AG04450 (cell line): ENCODE measurements at regions not wholly inside any gene's neighbourhood (a gene's known extent, or its start where the extent isn't known, plus 50 kb on each side); places are given as distances from the start of the nearest gene placed in this dataset.

Experiments used
- CTCF ChIA-PET: fragments of 300-600, 350-600 bp; formaldehyde crosslinking; extraction: SDS; loops from one replicate; lab custom pipeline; 2022; ENCODE audit warnings: antibody characterized with exemption, inconsistent platforms; lab: Charles Lee
- POLR2A ChIA-PET: fragments of 350-600 bp; formaldehyde crosslinking; extraction: SDS; loops from one replicate; lab custom pipeline; 2021; ENCODE audit warnings: antibody characterized with exemption, inconsistent platforms; lab: Yijun Ruan, JAX
- DNase-seq: peaks from one replicate; pipeline ENCODE4 v3.0.0-alpha.2; 2011; ENCODE audit warnings: low read depth, low spot score
- H3K27ac ChIP-seq: one replicate; pipeline ENCODE4 v1.5.1; 2012; ENCODE audit warnings: low read depth, low read length, control low read depth
- H3K27me3 ChIP-seq: one replicate; pipeline ENCODE4 v1.6.0; 2012; ENCODE audit warnings: low read length; ENCODE audit not compliant: control insufficient read depth, insufficient read depth
- H3K4me3 ChIP-seq: 2 replicates; pipeline ENCODE4 v1.5.1; 2011; ENCODE audit warnings: mild to moderate bottlenecking, low read depth, low read length, control low read depth
- H3K9me3 ChIP-seq: 2 replicates; pipeline ENCODE4 v1.5.1; 2012; ENCODE audit warnings: low read length; ENCODE audit not compliant: control insufficient read depth, insufficient read depth
- TF ChIP-seq, protein P1 (sequence below): IDR thresholded peaks from 2 replicates; pipeline ENCODE4 v1.5.1; 2011; ENCODE audit warnings: low read depth, low read length, control low read depth, inconsistent platforms

DNA sequence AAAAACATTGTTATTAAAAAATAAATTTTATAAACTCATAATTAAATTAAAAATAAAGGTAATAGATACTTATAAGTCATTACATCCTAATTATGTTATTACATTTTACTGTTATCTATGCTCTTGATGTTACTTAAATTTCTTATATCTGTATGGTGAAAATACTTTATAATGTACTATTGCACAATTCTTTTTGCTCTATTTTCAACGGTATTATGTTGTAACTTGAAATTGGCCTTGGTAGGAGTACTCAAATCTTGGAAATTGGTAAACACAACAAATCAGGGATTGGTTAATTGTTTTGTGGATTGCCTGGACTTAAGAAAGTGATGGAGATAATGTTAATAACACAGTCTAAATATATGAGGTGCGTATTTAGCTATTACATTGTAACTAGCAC, 273.3 kb downstream of the MDFIC start:
- no peak overlapping the region for H3K27ac ChIP-seq
- no peaks in the 10 kb centered on the region for H3K27me3 ChIP-seq
- TF ChIP-seq, protein P1, sequence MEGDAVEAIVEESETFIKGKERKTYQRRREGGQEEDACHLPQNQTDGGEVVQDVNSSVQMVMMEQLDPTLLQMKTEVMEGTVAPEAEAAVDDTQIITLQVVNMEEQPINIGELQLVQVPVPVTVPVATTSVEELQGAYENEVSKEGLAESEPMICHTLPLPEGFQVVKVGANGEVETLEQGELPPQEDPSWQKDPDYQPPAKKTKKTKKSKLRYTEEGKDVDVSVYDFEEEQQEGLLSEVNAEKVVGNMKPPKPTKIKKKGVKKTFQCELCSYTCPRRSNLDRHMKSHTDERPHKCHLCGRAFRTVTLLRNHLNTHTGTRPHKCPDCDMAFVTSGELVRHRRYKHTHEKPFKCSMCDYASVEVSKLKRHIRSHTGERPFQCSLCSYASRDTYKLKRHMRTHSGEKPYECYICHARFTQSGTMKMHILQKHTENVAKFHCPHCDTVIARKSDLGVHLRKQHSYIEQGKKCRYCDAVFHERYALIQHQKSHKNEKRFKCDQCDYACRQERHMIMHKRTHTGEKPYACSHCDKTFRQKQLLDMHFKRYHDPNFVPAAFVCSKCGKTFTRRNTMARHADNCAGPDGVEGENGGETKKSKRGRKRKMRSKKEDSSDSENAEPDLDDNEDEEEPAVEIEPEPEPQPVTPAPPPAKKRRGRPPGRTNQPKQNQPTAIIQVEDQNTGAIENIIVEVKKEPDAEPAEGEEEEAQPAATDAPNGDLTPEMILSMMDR: no peak
- no peaks in the 10 kb centered on the region for H3K9me3 ChIP-seq
- ChIA-PET CTCF (no interaction called here), POLR2A (no interaction called here)
- DNase-seq: no peak
- H3K4me3 ChIP-seq: no peak overlapping the region

DNA sequence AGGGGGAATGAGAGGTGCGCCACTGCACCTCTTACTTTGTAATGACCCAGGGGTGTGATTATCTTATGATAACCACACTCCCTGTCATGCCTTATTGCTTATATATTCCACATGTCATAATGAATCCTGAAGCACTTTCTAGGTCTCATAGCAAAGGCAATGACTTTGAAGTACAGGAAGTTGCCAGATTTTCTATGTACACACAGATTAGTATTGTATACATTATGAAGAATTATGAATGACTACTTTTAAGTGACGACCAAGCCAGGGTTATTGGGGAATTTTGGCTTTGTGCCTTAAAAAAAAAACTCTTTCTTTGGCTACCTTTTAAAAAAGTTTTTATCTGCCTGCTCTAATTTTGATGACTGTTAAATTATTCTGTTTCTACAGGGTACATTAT, 269.6 kb downstream of the MDFIC start:
- CTCF ChIA-PET: no interaction called here
- H3K27me3 ChIP-seq: no peaks in the 10 kb centered on the region
- no peak for DNase-seq
- no peaks in the 10 kb centered on the region for H3K9me3 ChIP-seq
- H3K27ac ChIP-seq: no peak overlapping the region
- POLR2A ChIA-PET: interaction anchor here (0.7 kb wide), 1 partner anchor 424 kb away, joined by 3 read pairs; no protein-coding TSS in a partner anchor
- no peak overlapping the region for H3K4me3 ChIP-seq
- TF ChIP-seq, protein P1: no peak

DNA sequence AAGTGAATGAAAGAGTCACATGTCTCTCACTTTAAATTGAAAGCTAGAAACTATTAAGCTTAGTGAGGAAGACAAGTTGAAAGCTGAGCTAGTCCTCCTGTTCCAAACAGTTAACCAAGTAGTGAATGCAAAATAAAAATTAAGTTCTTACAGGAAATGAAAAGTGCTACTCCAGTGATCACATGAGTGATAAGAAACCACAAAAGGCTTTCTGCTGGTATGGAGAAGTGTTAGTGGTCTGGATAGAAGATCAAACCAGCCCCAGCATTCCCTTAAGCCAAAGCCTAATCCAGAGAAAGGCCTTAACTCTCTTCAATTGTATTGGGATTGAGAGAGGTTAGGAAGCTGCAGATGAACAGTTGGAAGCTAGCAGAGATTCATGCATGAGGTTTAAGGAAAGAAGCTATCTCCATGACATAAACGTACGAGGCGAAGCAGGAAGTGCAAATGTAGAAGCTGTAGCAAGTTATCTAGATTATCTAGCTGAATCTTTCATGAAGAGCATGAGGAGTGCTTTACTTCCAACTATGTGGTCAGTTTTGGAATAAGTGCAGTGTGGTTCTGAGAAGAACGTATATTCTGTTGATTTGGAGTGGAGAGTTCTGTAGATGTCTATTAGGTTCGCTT, 261.6 kb downstream of the MDFIC start:
- ChIA-PET POLR2A (no interaction called here), CTCF (no interaction called here)
- TF ChIP-seq, protein P1: no peak
- no peak for DNase-seq
- no peak overlapping the region for H3K4me3 ChIP-seq
- H3K27ac ChIP-seq: no peak overlapping the region
- no peaks in the 10 kb centered on the region for H3K27me3 ChIP-seq
- no peaks in the 10 kb centered on the region for H3K9me3 ChIP-seq

DNA sequence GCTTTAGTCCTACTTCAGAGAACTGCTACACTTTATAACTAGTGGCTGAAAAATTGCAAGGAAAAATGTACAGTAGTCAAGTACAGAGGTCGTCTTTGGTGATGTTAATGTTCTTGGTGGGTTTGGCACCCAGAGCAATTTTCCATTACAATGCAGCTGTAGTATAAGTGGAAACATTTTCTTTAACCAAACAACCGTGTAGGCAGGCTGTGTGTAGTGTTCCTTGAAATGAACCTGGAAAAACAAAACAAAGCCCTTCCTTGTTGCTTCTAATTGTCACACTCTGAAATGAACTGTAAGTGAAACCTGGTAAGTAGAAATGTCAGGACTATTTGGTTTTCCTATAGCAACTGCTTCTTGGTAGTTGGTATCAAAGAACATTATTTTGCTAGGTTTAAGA, 256.9 kb downstream of the MDFIC start:
- CTCF ChIA-PET: no interaction called here
- no peak overlapping the region for H3K4me3 ChIP-seq

DNA sequence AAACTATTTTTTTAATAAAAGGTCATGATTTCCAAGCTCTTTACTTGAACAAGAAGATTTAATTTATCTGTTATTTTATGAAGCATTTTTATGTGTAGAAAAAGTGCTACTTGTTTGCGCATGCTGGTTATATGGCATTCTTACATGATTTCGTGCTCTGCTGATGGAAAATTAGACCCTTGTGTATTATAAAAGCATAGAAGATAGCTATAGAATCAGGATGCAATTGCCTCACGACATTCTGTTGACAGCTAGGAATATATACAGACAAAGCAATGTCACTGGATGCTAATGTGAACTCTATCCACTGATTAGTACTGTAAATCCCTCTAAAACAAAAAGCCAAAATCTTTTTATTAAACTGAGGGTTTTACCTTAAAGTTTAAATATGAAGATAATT, 255.9 kb downstream of the MDFIC start:
- ChIA-PET CTCF (interaction anchor here (0.7 kb wide), 1 partner anchor 468 kb away, joined by 3 read pairs; no protein-coding TSS in a partner anchor), POLR2A (no interaction called here)
- Histone ChIP-seq H3K9me3 (no peaks in the 10 kb centered on the region; the same call in 1 of the 2 replicates), H3K27ac (no peak overlapping the region), H3K4me3 (no peak overlapping the region), H3K27me3 (no peaks in the 10 kb centered on the region)
- no peak for DNase-seq
- TF ChIP-seq, protein P1: no peak

More for the DNA sequence above, 256.9 kb downstream of the MDFIC start:
- no peaks in the 10 kb centered on the region for H3K27me3 ChIP-seq
- no peak for DNase-seq
- TF ChIP-seq, protein P1: no peak
- no peaks in the 10 kb centered on the region for H3K9me3 ChIP-seq
- H3K27ac ChIP-seq: no peak overlapping the region
- POLR2A ChIA-PET: no interaction called here
